ENCODE measurements at regions not wholly inside any gene's neighbourhood (a gene's known extent, or its start where the extent isn't known, plus 50 kb on each side); places are given as distances from the start of the nearest gene placed in this dataset.
A peak's percentile ranks its signal among the peaks of the same experiment; 100 is the strongest.

- TF ChIP-seq CTCF (IDR thresholded peaks at IDR 0.05; ENCODE audit: low read depth, low read length) = no peak
- DNase-seq (ENCODE audit: extremely low read depth, low read depth) = peak; percentile 85
Observed at GRCh38 chr2:74740741-74741431, 86.8 kb downstream of the SEMA4F start.

GRCh38 chr2:74741629-74742028 is 87.6 kb downstream of the SEMA4F start:
- TF ChIP-seq CTCF (IDR thresholded peaks at IDR 0.05; ENCODE audit: low read depth, low read length) = no peak
- DNase-seq (ENCODE audit: extremely low read depth, low read depth) = no peak

- no peak for DNase-seq (ENCODE audit: extremely low read depth, low read depth)
- no peak for TF ChIP-seq CTCF (IDR thresholded peaks at IDR 0.05; ENCODE audit: low read depth, low read length)
Observed at GRCh38 chr2:74742471-74742870, 88.4 kb downstream of the SEMA4F start.

- no peak for TF ChIP-seq CTCF (IDR thresholded peaks at IDR 0.05; ENCODE audit: low read depth, low read length)
- no peak for DNase-seq (ENCODE audit: extremely low read depth, low read depth)
Observed at GRCh38 chr2:74743039-74743438, 89.0 kb downstream of the SEMA4F start.

GRCh38 chr2:74743778-74744177 is 89.7 kb downstream of the SEMA4F start:
- TF ChIP-seq CTCF (IDR thresholded peaks at IDR 0.05; ENCODE audit: low read depth, low read length) = no peak
- no peak for DNase-seq (ENCODE audit: extremely low read depth, low read depth)

GRCh38 chr2:74744731-74745515 is 89.0 kb upstream of the HK2 start:
- DNase-seq (ENCODE audit: extremely low read depth, low read depth) = no peak
- TF ChIP-seq CTCF (IDR thresholded peaks at IDR 0.05; ENCODE audit: low read depth, low read length) = no peak

- no peak for DNase-seq (ENCODE audit: extremely low read depth, low read depth)
- TF ChIP-seq CTCF (IDR thresholded peaks at IDR 0.05; ENCODE audit: low read depth, low read length) = no peak
Observed at GRCh38 chr2:74745766-74746165, 88.2 kb upstream of the HK2 start.

Data from AG09319 (cell line).